A549 (cell line): ENCODE measurements at regions not wholly inside any gene's neighbourhood (a gene's known extent, or its start where the extent isn't known, plus 50 kb on each side); places are given as distances from the start of the nearest gene placed in this dataset.
"Not testable (repeated sequence)": the region's sequence is repeated elsewhere in the genome, so short reads cannot be mapped to it uniquely, and the experiment has no call there.

ENCODE experiments used
- ATAC-seq, 2 experiments: fragments of 200-7000 bp in 1 of 2; fragments of >200 bp in 1 of 2; cut with Nextera tagmentation in 1 of 2; cut with Tn5 transposase in 1 of 2; 3 replicates each; pipeline versions ENCODE4 v1.8.0 to v1.9.1; 2018 to 2020; ENCODE audit warnings: mild to moderate bottlenecking in 1 of 2, moderate library complexity in 1 of 2
- CTCF ChIA-PET: fragments of 300-600 bp; sonication (Branson Sonifier 250); formaldehyde crosslinking; extraction: SDS; loops from one replicate; lab custom pipeline; 2021; ENCODE audit warnings: antibody characterized with exemption, inconsistent platforms; lab: Yijun Ruan, JAX
- POLR2A ChIA-PET: fragments of 350-600 bp; formaldehyde crosslinking; extraction: SDS; loops from one replicate; lab custom pipeline; 2021; ENCODE audit warnings: antibody characterized with exemption, inconsistent platforms; lab: Yijun Ruan, JAX
- DNase-seq, 2 experiments: peaks; one replicate each; pipeline versions ENCODE4 v3.0.0 to v3.0.0-alpha.2; 2011 to 2016; ENCODE audit warnings: low read depth in 1 of 2, low spot score in 1 of 2
- FAIRE-seq: peaks from 2 replicates; lab custom pipeline; 2011; peaks lifted over from hg19 to GRCh38; lab: Jason Lieb, UNC
- H3K27ac ChIP-seq, 2 experiments: fragments of >200 bp; sonication (Bioruptor Twin); formaldehyde crosslinking; 3 replicates each; pipeline ENCODE4 v1.5.1; 2016 to 2017
- H3K4me1 ChIP-seq: fragments of >200 bp; sonication (Bioruptor Twin); formaldehyde crosslinking; 3 replicates; pipeline ENCODE4 v1.6.1; 2016
- H3K4me2 ChIP-seq: fragments of >200 bp; sonication (Bioruptor Twin); formaldehyde crosslinking; 3 replicates; pipeline ENCODE4 v1.6.1; 2016
- H3K4me3 ChIP-seq: fragments of >200 bp; sonication (Bioruptor Twin); formaldehyde crosslinking; 3 replicates; pipeline ENCODE4 v1.5.1; 2016
- H3K9me3 ChIP-seq: fragments of >200 bp; sonication (Bioruptor Twin); formaldehyde crosslinking; 3 replicates; pipeline ENCODE4 v1.6.1; 2016
- BCL3 ChIP-seq: fragments of >200 bp; sonication (Bioruptor Twin); formaldehyde crosslinking; IDR thresholded peaks from 3 replicates; pipeline ENCODE4 v1.6.1; 2016
- CBX2 ChIP-seq: fragments of 200-600 bp; sonication (generic); IDR thresholded peaks from 2 replicates; pipeline ENCODE4 v1.6.1; 2016; ENCODE audit warnings: low read depth, mild to moderate bottlenecking, borderline replicate concordance
- CEBPB ChIP-seq, 2 experiments: fragments of >200 bp in 1 of 2; sonication (Bioruptor Twin) in 1 of 2; formaldehyde crosslinking in 1 of 2; IDR thresholded peaks; 2 replicates each; pipeline ENCODE4 v1.6.1; 2012 to 2016
- CHD4 ChIP-seq: fragments of 200-600 bp; sonication (generic); IDR thresholded peaks from 2 replicates; pipeline ENCODE4 v1.6.1; 2016; ENCODE audit warnings: antibody characterized with exemption, mild to moderate bottlenecking, borderline replicate concordance
- EHMT2 ChIP-seq: fragments of 200-600 bp; sonication (generic); IDR thresholded peaks from 2 replicates; pipeline ENCODE4 v1.6.1; 2016; ENCODE audit warnings: antibody characterized with exemption, low read depth, mild to moderate bottlenecking, moderate library complexity
- FOSL2 ChIP-seq, 2 experiments: fragments of 450-650 bp in 1 of 2; fragments of >200 bp in 1 of 2; sonication (Bioruptor Twin) in 1 of 2; formaldehyde crosslinking; IDR thresholded peaks; 2 replicates each; pipeline versions ENCODE4 v1.5.0 to v1.6.1; 2016 to 2020; ENCODE audit warnings: mild to moderate bottlenecking in 1 of 2, moderate library complexity in 1 of 2
- KDM5A ChIP-seq: fragments of 200-600 bp; sonication (generic); IDR thresholded peaks from 2 replicates; pipeline ENCODE4 v1.6.1; 2016; ENCODE audit warnings: antibody characterized with exemption, mild to moderate bottlenecking
- PHF8 ChIP-seq: fragments of 200-600 bp; sonication (generic); IDR thresholded peaks from 2 replicates; pipeline ENCODE4 v1.6.1; 2016; ENCODE audit warnings: low read depth, mild to moderate bottlenecking, antibody characterized with exemption, moderate library complexity, borderline replicate concordance
- POLR2AphosphoS2 ChIP-seq: conservative IDR thresholded peaks from 2 replicates; pipeline ENCODE4 v1.6.1; 2012; ENCODE audit warnings: low read length, improper control_type of control experiment, inconsistent platforms
- RARB ChIP-seq: fragments of 250-450 bp; sonication (Bioruptor Pico); IDR thresholded peaks from 2 replicates; pipeline ENCODE4 v1.8.0; 2021; ENCODE audit warnings: mild to moderate bottlenecking, moderate library complexity
- RCOR1 ChIP-seq: fragments of 150-350 bp; IDR thresholded peaks from 2 replicates; pipeline ENCODE4 v1.6.1; 2014; ENCODE audit warnings: antibody characterized with exemption, low read length, low read depth
- REST ChIP-seq: fragments of 200-600 bp; sonication (generic); IDR thresholded peaks from 2 replicates; pipeline ENCODE4 v1.6.1; 2016; ENCODE audit warnings: antibody characterized with exemption, mild to moderate bottlenecking, moderate library complexity
- RFX5 ChIP-seq: fragments of 450-650 bp; IDR thresholded peaks from 2 replicates; pipeline ENCODE4 v1.7.1; 2014; ENCODE audit warnings: antibody characterized with exemption, mild to moderate bottlenecking, moderate library complexity
- SREBF2 ChIP-seq: fragments of 450-650 bp; IDR thresholded peaks from 2 replicates; pipeline ENCODE4 v1.6.1; 2014; ENCODE audit warnings: mild to moderate bottlenecking, moderate library complexity
- TP53 ChIP-seq: fragments of 250-450 bp; sonication (Bioruptor Pico); IDR thresholded peaks from 2 replicates; pipeline ENCODE4 v1.5.0; 2021; ENCODE audit warnings: mild to moderate bottlenecking, moderate library complexity
- ZNF302 ChIP-seq: fragments of 250-450 bp; sonication (Bioruptor Pico); IDR thresholded peaks from 2 replicates; pipeline ENCODE4 v1.9.0; 2021; ENCODE audit warnings: inconsistent platforms, mild to moderate bottlenecking, moderate library complexity
- ZSCAN20 ChIP-seq: fragments of 250-450 bp; sonication (Bioruptor Pico); IDR thresholded peaks from 2 replicates; pipeline ENCODE4 v1.8.0; 2022; ENCODE audit warnings: mild to moderate bottlenecking, moderate library complexity
- WGBS: methylation state at CpG from one replicate; pipeline ENCODE4 v1.1.6; 2017; ENCODE audit errors: missing lambda C conversion rate; 5-methylcytosine and 5-hydroxymethylcytosine counted together

- H3K4me2 ChIP-seq, CTCF ChIA-PET, DNase-seq, H3K9me3 ChIP-seq, H3K4me1 ChIP-seq, H3K4me3 ChIP-seq, POLR2A ChIA-PET, H3K27ac ChIP-seq: not testable (repeated sequence)
- peak in 1 of 2 experiments; percentile 70; a peak in 2 of 6 replicates for ATAC-seq
- FAIRE-seq = peak; percentile 59
- WGBS = 68% methylated on average over 13 of the region's 13 CpGs
Measured at GRCh38 chr12:25803029-25803664, 155.3 kb upstream of the RASSF8 start.

GRCh38 chr12:25804286-25804685 lies 154.2 kb upstream of the RASSF8 start:
- H3K4me2 ChIP-seq, FAIRE-seq, CTCF ChIA-PET, H3K4me3 ChIP-seq, H3K9me3 ChIP-seq, DNase-seq, ATAC-seq, H3K4me1 ChIP-seq, POLR2A ChIA-PET, H3K27ac ChIP-seq: not testable (repeated sequence)
- WGBS = 58% methylated on average over 4 of the region's 4 CpGs

- Histone ChIP-seq H3K9me3 (0 out of 3 replicates have a peak, but pooled peaks cover 3% of the 10 kb centered on the region), H3K4me1 (no peaks in the 10 kb centered on the region; the same call in 2 of the 3 replicates), H3K4me2 (no peak overlapping the region), H3K4me3 (no peak overlapping the region), H3K27ac (no peak overlapping the region)
- DNase-seq (no peak), ATAC-seq (no peak), FAIRE-seq (no peak)
- TF ChIP-seq POLR2AphosphoS2 = no peak
- no peak for TF ChIP-seq CEBPB (IDR thresholded peaks at IDR 0.05)
- TF ChIP-seq RFX5 = no peak
- CTCF ChIA-PET = no interaction called here
- POLR2A ChIA-PET = no interaction called here
- 5% methylated on average over 1 of the region's 1 CpG for WGBS
Measured at GRCh38 chr12:25806271-25806670, 152.2 kb upstream of the RASSF8 start.

GRCh38 chr12:25808604-25809003 lies 149.9 kb upstream of the RASSF8 start:
- Histone ChIP-seq H3K27ac (no peak overlapping the region), H3K4me3 (no peak overlapping the region), H3K4me1 (peaks cover 9% of the 10 kb centered on the region; the same call in 2 of the 3 replicates), H3K4me2 (no peak overlapping the region), H3K9me3 (0 out of 3 replicates have a peak, but pooled peaks cover 3% of the 10 kb centered on the region)
- no peak for FAIRE-seq
- DNase-seq = no peak
- TF ChIP-seq FOSL2 (IDR thresholded peaks at IDR 0.05) = no peak
- no peak for TF ChIP-seq FOSL2 (CRISPR knock-in tag; IDR thresholded peaks at IDR 0.05)
- no peak for TF ChIP-seq TP53 (CRISPR knock-in tag)
- TF ChIP-seq ZSCAN20 (CRISPR knock-in tag) = no peak
- TF ChIP-seq REST = no peak
- TF ChIP-seq CHD4 = no peak
- TF ChIP-seq BCL3 = no peak
- TF ChIP-seq CBX2 = no peak
- TF ChIP-seq RCOR1 = no peak
- TF ChIP-seq POLR2AphosphoS2 = no peak
- no peak for TF ChIP-seq EHMT2
- no peak for TF ChIP-seq PHF8
- TF ChIP-seq ZNF302 (CRISPR knock-in tag) = no peak
- TF ChIP-seq RARB (CRISPR knock-in tag) = no peak
- TF ChIP-seq KDM5A = no peak
- no peak for TF ChIP-seq SREBF2
- ATAC-seq = no peak
- ChIA-PET CTCF (no interaction called here), POLR2A (no interaction called here)
